ENCODE measurements at regions not wholly inside any gene's neighbourhood (a gene's known extent, or its start where the extent isn't known, plus 50 kb on each side); places are given as distances from the start of the nearest gene placed in this dataset.

- TF ChIP-seq CTCF (IDR thresholded peaks at IDR 0.05) (no peak), TCF7L2 (IDR thresholded peaks at IDR 0.05; ENCODE audit: low read depth, low read length) (no peak), REST (IDR thresholded peaks at IDR 0.05; ENCODE audit: insufficient read depth in 1 of 2, low read depth in 2 of 2, low read length in 1 of 2) (no peak), POLR2AphosphoS5 (IDR thresholded peaks at IDR 0.05; ENCODE audit: low read depth, low read length) (no peak), SIN3A (IDR thresholded peaks at IDR 0.05; ENCODE audit: borderline replicate concordance, insufficient read depth, low read depth, low read length) (no peak)
- Histone ChIP-seq H3K4me3 (ENCODE audit: low read depth in 2 of 2, low read length in 2 of 2) (no peak overlapping the region), H3K27ac (ENCODE audit: low read length) (no peak overlapping the region), H3K9me3 (ENCODE audit: control insufficient read depth, insufficient read depth, low read depth, low read length) (no peaks in the 10 kb centered on the region), H3K27me3 (ENCODE audit: control insufficient read depth, insufficient read depth, low read length) (no peaks in the 10 kb centered on the region; the same call in 1 of the 2 replicates), H3K36me3 (ENCODE audit: control insufficient read depth, insufficient read depth, low read length) (no peaks in the 10 kb centered on the region), H3K4me1 (ENCODE audit: control insufficient read depth, insufficient read depth, low read length) (no peaks in the 10 kb centered on the region)
- in situ Hi-C loops (cut with HindIII; ENCODE audit: low pct_unique_long_range_greater_than_20kb, low sequenced_read_pairs) (no loop called here), intact Hi-C loops (cut with micrococcal nuclease; ENCODE audit: unreplicated experiment) (no loop called here)
- CTCF ChIA-PET, result no interaction called here
- POLR2A ChIA-PET, result no interaction called here
- no peak for ATAC-seq
- no TSS peak for BruUV-seq (replicated peaks)
- DNase-seq (ENCODE audit: low read depth, low spot score), result no peak
These were observed 141.7 kb upstream of the NRXN3 start for GRCh38 chr14:78028471-78028870.

GRCh38 chr14:78029601-78030372, 140.4 kb upstream of the NRXN3 start:
- H3K27ac ChIP-seq (ENCODE audit: low read length), result no peak overlapping the region
- POLR2A ChIA-PET, result no interaction called here
- no peak for DNase-seq (ENCODE audit: low read depth, low spot score)
- H3K9me3 ChIP-seq (ENCODE audit: control insufficient read depth, insufficient read depth, low read depth, low read length), result no peaks in the 10 kb centered on the region
- no TSS peak for BruUV-seq (replicated peaks)
- no peaks in the 10 kb centered on the region for H3K4me1 ChIP-seq (ENCODE audit: control insufficient read depth, insufficient read depth, low read length)
- H3K4me3 ChIP-seq (ENCODE audit: low read depth in 2 of 2, low read length in 2 of 2), result no peak overlapping the region
- CTCF ChIA-PET, result no interaction called here
- H3K27me3 ChIP-seq (ENCODE audit: control insufficient read depth, insufficient read depth, low read length), result no peaks in the 10 kb centered on the region; the same call in 1 of the 2 replicates
- no peaks in the 10 kb centered on the region for H3K36me3 ChIP-seq (ENCODE audit: control insufficient read depth, insufficient read depth, low read length)
- intact Hi-C loops (cut with micrococcal nuclease; ENCODE audit: unreplicated experiment) (no loop called here), in situ Hi-C loops (cut with HindIII; ENCODE audit: low pct_unique_long_range_greater_than_20kb, low sequenced_read_pairs) (no loop called here)
- TF ChIP-seq SIN3A (IDR thresholded peaks at IDR 0.05; ENCODE audit: borderline replicate concordance, insufficient read depth, low read depth, low read length), result no peak
- TF ChIP-seq CTCF (IDR thresholded peaks at IDR 0.05), result peak; percentile 12
- no peak for TF ChIP-seq REST (IDR thresholded peaks at IDR 0.05; ENCODE audit: insufficient read depth in 1 of 2, low read depth in 2 of 2, low read length in 1 of 2)
- no peak for TF ChIP-seq POLR2AphosphoS5 (IDR thresholded peaks at IDR 0.05; ENCODE audit: low read depth, low read length)
- no peak for ATAC-seq
